ENCODE measurements at regions not wholly inside any gene's neighbourhood (a gene's known extent, or its start where the extent isn't known, plus 50 kb on each side); places are given as distances from the start of the nearest gene placed in this dataset.

DNA sequence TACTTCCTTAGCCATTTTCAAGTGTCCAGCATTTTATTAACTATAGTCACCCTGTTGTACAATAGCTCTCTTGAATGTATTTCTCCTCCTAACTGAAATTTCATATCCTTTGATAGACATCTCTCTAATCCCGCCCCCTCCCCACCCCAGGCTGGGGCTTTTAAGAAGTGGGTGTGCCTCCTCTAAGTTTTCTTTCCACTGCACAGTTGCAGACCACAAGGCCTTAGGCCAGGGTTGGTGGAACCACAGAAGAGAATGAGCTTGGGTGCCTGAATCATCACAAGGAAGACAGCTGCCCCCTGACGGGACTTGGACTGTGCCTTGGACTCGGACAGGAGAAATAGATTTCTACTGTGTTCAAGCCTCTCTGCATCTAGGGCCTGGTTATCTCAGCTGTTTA, 193.4 kb downstream of the HAUS1 start:
- H3K4me3 ChIP-seq (replicated peaks; ENCODE audit: low read depth, low read length) = no peak overlapping the region
- DNase-seq (ENCODE audit: extremely low read depth, low read depth) = no peak
- TF ChIP-seq, protein P1, sequence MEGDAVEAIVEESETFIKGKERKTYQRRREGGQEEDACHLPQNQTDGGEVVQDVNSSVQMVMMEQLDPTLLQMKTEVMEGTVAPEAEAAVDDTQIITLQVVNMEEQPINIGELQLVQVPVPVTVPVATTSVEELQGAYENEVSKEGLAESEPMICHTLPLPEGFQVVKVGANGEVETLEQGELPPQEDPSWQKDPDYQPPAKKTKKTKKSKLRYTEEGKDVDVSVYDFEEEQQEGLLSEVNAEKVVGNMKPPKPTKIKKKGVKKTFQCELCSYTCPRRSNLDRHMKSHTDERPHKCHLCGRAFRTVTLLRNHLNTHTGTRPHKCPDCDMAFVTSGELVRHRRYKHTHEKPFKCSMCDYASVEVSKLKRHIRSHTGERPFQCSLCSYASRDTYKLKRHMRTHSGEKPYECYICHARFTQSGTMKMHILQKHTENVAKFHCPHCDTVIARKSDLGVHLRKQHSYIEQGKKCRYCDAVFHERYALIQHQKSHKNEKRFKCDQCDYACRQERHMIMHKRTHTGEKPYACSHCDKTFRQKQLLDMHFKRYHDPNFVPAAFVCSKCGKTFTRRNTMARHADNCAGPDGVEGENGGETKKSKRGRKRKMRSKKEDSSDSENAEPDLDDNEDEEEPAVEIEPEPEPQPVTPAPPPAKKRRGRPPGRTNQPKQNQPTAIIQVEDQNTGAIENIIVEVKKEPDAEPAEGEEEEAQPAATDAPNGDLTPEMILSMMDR (IDR thresholded peaks at IDR 0.05; ENCODE audit: low read depth, low read length, missing control alignments) = no peak

DNA sequence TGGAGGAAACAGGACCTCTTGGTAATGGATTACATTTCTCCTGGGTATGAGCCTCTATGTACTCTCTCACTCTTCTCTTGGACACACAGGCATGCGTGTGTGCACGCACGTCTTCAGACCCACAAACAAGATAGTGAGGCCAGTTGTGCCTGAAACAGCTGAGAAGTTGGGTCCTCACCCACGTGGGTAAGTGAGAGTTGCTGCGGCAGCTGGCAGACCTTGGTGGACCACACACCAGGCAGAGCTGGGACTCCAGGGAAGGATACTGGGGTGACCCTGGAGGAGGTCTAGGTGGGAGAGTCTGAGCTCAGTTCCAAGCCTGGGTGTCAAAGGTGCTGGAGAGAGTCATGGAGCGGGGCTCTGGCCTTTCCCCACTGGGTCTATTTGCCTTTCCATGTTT, 194.3 kb downstream of the HAUS1 start:
- TF ChIP-seq, protein P1 (IDR thresholded peaks at IDR 0.05; ENCODE audit: low read depth, low read length, missing control alignments) = no peak
- H3K4me3 ChIP-seq (replicated peaks; ENCODE audit: low read depth, low read length) = no peak overlapping the region
- no peak for DNase-seq (ENCODE audit: extremely low read depth, low read depth)

DNA sequence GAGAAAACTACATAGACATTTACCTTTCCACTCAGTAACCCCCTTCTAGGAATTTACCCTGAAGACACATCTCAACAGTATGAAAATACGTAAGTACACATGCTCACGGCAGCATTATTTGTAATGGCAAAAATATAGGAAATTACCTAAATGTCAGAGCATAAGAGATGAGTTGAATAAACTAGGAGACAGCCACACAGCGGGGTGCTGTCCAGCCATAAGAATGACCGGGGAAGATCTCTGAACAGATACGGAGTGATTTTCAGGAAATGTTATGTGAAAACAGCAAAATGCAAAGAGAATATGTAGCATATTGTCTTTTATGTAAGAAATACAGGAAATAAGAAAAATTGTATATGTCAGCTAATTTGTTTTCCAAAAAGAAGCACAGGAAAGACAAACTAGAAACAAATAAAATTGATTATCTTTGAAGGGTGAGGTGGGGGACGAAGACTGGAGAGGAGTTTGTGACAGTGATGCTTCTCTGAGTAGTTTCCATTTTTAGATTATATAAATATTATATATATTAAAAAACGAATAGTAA, 195.4 kb downstream of the HAUS1 start:
- TF ChIP-seq, protein P1 (IDR thresholded peaks at IDR 0.05; ENCODE audit: low read depth, low read length, missing control alignments) = no peak
- no peak for DNase-seq (ENCODE audit: extremely low read depth, low read depth)
- no peak overlapping the region for H3K4me3 ChIP-seq (replicated peaks; ENCODE audit: low read depth, low read length)

DNA sequence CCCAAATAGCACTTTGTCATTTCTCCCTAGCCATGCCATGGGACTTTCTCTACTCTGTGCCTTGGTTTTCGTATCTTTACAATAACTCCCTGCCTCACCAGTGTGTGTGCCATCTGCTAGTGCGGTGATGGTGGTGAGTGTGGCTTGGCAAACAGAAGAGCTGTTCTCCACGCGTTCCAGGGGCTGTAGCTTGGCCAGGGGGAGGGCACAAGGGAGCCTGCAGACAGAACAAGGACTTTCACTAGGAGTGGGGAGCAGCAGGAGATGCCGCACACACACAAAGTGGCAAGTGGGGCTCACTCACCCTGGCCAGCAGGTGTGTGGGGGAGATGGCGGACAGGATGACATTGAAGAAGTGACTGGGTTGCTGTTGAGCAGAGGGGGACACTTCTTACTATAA, 196.9 kb downstream of the HAUS1 start:
- TF ChIP-seq, protein P1 (IDR thresholded peaks at IDR 0.05; ENCODE audit: low read depth, low read length, missing control alignments) = no peak
- H3K4me3 ChIP-seq (replicated peaks; ENCODE audit: low read depth, low read length) = no peak overlapping the region
- no peak for DNase-seq (ENCODE audit: extremely low read depth, low read depth)

DNA sequence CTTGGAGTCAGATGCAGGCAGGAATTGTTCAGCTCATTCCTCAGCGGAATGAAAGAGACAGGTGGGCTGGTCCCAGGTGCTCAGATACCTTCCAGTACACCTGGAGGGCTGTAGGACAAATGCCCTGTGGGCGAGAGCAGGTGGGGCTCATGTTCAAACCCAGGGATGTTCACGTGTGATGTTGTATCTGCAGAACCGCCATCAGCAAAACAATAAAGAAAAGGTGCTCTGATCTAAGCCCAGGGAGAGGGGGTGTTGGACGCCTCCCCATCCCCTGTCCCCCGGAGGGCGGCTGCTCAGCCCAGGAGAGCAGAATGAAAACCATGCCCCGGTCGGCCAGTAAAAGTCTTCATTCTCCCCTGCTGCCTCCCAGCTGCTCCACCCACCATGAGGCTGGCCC, 197.4 kb downstream of the HAUS1 start:
- no peak for DNase-seq (ENCODE audit: extremely low read depth, low read depth)
- no peak overlapping the region for H3K4me3 ChIP-seq (replicated peaks; ENCODE audit: low read depth, low read length)
- TF ChIP-seq, protein P1 (IDR thresholded peaks at IDR 0.05; ENCODE audit: low read depth, low read length, missing control alignments) = no peak

DNA sequence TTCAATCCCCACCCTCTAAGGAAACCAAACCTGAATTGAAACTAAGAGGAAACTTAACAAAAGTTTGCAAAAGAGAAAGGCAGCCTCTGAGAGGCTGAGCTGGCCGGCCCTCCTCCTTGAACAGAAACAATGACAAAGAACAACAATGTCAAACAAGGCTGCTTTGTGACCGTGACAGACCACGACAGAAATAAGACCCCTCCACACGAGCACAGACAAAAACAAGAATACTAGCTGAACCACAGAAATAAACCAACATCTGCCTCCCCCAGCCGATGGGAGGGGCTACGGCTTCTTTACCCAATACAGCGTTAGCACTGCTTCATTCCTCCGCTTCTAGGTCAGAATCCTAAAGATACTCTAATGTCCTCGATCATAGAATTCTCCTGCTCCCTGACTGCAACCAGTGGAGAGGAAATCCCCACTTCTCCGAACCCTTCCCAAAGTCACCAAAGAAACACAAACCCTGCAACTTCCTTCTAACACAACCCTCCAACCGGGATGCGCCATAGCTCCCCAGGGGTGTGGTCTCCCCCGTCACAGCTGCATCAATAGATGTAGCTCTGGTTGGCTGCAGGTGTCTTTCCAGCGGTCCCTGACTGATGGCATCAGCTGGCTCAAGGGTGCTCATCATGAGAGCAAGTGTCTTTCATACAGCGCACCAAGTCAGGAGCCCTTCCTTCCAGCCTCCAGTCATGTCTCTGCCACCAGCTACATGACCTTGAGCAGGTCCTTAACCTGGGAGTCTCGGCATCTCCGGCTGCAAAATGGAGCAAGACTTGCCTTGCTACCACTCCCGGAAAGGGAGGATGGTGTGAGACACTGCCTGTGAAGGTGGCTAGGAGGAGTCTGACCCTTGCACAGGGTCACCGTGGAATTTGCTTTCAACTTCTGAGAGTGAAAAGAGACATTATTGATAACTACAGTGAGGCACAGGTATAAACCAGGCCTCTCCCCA, 198.6 kb downstream of the HAUS1 start:
- no peak for DNase-seq (ENCODE audit: extremely low read depth, low read depth)
- TF ChIP-seq, protein P1 (IDR thresholded peaks at IDR 0.05; ENCODE audit: low read depth, low read length, missing control alignments) = no peak

More for the DNA sequence above, 198.6 kb downstream of the HAUS1 start:
- no peak overlapping the region for H3K4me3 ChIP-seq (replicated peaks; ENCODE audit: low read depth, low read length)
